ENCODE measurements at regions not wholly inside any gene's neighbourhood (a gene's known extent, or its start where the extent isn't known, plus 50 kb on each side); places are given as distances from the start of the nearest gene placed in this dataset.

GRCh38 chr2:234320066-234320465 is 176.8 kb downstream of the ARL4C start:
- TF ChIP-seq CTCF (IDR thresholded peaks at IDR 0.05) (no peak), POLR2A (IDR thresholded peaks at IDR 0.05) (no peak)

Measured in body of pancreas (tissue), 4 donors.